BJ (cell line): ENCODE measurements at regions not wholly inside any gene's neighbourhood (a gene's known extent, or its start where the extent isn't known, plus 50 kb on each side); places are given as distances from the start of the nearest gene placed in this dataset.

ENCODE experiments used
- CTCF ChIA-PET: fragments of 350-600 bp; formaldehyde crosslinking; extraction: SDS; loops from one replicate; lab custom pipeline; 2021; ENCODE audit warnings: antibody characterized with exemption, inconsistent platforms; lab: Yijun Ruan, JAX
- POLR2A ChIA-PET: fragments of 300-600 bp; sonication (Branson Sonifier 250); formaldehyde crosslinking; extraction: SDS; loops from one replicate; lab custom pipeline; 2021; ENCODE audit warnings: antibody characterized with exemption; lab: Charles Lee
- DNase-seq: peaks from one replicate; pipeline ENCODE4 v3.0.0-alpha.2; 2011; ENCODE audit warnings: low read depth
- H3K27me3 ChIP-seq: 2 replicates; pipeline ENCODE4 v1.6.0; 2011; ENCODE audit warnings: low read length; ENCODE audit not compliant: control insufficient read depth, insufficient read depth
- H3K36me3 ChIP-seq: 2 replicates; pipeline ENCODE4 v1.5.1; 2011; ENCODE audit warnings: low read length; ENCODE audit not compliant: control insufficient read depth, insufficient read depth
- H3K4me3 ChIP-seq: 2 replicates; pipeline ENCODE4 v1.5.1; 2011; ENCODE audit warnings: low read depth, mild to moderate bottlenecking, control low read depth, low read length
- CTCF ChIP-seq: IDR thresholded peaks from 2 replicates; pipeline ENCODE4 v1.5.1; 2011; ENCODE audit warnings: low read depth, mild to moderate bottlenecking, control low read depth, inconsistent platforms, low read length, moderate library complexity; ENCODE audit not compliant: insufficient read depth

GRCh38 chr2:160968183-160968582, 192.0 kb upstream of the TANK start:
- no peak for DNase-seq
- ChIA-PET POLR2A (no interaction called here), CTCF (interaction anchor here (0.6 kb wide), 1 partner anchor 79 kb away, joined by 3 read pairs; no protein-coding TSS in a partner anchor)
- Histone ChIP-seq H3K36me3 (no peaks in the 10 kb centered on the region), H3K4me3 (no peak overlapping the region), H3K27me3 (no peaks in the 10 kb centered on the region)
- no peak for TF ChIP-seq CTCF

DNA sequence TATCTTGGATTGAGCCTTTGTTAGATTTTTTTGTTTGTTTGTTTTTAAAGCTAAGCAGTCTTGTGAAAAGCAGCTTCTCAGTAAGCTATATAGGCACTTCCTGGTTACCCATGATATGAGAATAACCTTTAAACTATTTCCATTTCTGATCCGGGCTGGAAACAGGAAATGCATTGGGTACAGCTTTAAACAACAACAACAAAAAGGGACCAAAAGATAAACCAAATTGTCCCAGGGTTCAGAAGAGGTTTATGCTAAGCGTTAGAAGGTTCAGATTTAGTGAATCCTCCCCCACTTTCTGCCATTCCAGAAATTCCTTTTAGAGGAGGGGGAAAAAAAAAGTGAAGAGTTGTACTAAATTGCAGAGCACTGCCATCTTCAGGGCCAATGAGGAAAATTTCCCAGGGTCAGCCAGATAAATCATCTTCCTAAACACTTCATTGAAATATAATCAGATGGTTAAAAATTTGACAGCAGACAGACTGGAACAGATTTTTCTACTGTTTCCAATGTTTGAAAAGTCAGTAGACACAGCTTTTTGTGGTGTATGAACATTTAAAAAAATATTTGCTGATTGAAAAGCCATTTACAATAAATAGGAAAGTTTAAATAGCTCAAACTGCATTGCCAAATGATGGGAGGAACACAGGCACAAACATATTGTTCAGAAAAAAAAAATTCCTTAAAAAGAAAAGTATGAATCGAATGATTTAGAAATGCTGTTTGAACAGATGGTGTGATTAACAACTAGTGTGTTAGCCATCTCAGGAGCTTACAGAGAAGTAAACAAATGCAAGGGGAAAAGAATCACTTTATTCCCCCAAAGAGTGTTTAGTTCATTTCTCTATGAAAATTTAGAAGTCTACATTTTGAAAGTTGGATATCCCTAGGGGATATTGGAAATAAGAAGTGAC, 189.9 kb upstream of the TANK start:
- no peaks in the 10 kb centered on the region for H3K36me3 ChIP-seq
- H3K4me3 ChIP-seq: no peak overlapping the region
- H3K27me3 ChIP-seq: no peaks in the 10 kb centered on the region
- DNase-seq: peak; percentile 59
- ChIA-PET POLR2A (interaction anchor here (0.6 kb wide), 1 partner anchor 713 kb away, joined by 3 read pairs; no protein-coding TSS in a partner anchor), CTCF (interaction anchor here (0.6 to 2.8 kb wide), 22 partner anchors 9 to 894 kb away, joined by 3 to 14 read pairs (median 3); no protein-coding TSS in a partner anchor)
- peak; percentile 74 for TF ChIP-seq CTCF

DNA sequence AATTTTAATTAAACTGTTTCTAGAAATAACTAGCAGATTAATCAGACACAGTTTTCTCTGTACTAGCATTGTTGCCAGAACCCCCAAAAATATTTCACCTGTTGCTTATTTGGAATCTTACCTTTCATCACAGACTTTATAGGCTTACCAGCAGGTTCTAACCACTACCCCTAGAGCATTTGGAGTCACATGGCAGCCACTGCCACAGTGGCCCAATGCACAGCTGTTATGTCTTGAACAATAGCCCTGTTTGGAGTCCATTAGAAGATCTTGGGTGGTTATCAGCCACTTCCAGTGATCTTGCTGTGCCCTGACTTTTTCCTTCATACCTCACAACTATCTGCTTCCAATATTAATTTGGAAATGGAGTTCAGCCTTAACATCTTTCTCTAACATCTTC, 186.2 kb upstream of the TANK start:
- Histone ChIP-seq H3K36me3 (no peaks in the 10 kb centered on the region), H3K27me3 (no peaks in the 10 kb centered on the region), H3K4me3 (no peak overlapping the region)
- TF ChIP-seq CTCF: no peak
- CTCF ChIA-PET: no interaction called here
- no peak for DNase-seq
- POLR2A ChIA-PET: interaction anchor here (0.6 kb wide), 1 partner anchor 708 kb away, joined by 12 read pairs; no protein-coding TSS in a partner anchor

DNA sequence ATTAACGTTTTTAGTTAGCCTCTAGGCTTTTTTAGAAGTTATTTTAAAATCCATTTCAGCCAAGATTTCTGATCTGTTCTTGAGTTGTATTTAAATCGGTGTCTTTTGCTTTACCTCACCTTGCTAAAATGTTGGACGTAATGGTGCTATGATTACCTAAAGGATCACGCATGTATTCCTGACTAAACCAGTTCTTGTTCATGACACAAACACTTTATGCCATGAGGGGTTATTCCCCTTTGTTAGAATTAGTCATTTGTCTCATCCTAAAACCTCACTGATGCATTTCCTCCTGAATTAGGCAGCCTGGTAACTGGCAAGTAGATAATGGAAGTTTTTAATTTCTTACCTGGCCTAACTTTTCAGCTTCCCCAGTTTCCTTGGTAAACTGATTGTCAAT, 185.4 kb upstream of the TANK start:
- Histone ChIP-seq H3K27me3 (no peaks in the 10 kb centered on the region), H3K4me3 (no peak overlapping the region), H3K36me3 (no peaks in the 10 kb centered on the region)
- DNase-seq: no peak
- no peak for TF ChIP-seq CTCF
- CTCF ChIA-PET: interaction anchor here (0.9 kb wide), 1 partner anchor 88 kb away, joined by 3 read pairs; no protein-coding TSS in a partner anchor
- POLR2A ChIA-PET: no interaction called here

DNA sequence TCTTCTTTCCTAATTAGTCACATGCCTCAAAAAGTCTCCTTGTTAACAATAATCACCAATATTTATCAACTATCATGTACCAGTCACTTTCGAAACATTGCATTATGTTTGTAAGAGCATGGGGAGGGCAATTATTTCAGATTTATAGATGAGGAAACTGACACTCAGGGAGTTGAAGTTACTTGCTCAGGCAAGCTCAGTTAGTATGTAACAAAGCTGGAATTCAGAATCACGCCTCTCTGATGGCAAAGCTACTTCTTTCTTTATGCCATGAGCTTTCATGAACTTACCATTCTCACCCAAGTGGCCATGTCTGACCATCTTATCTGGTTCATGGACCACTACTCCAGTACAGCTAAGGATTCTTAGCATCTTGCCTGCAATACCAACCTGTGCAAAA, 183.4 kb upstream of the TANK start:
- Histone ChIP-seq H3K36me3 (no peaks in the 10 kb centered on the region), H3K27me3 (no peaks in the 10 kb centered on the region), H3K4me3 (no peak overlapping the region)
- ChIA-PET CTCF (interaction anchor here (0.6 to 1.2 kb wide), 2 partner anchors 56 to 506 kb away, joined by 3 read pairs; no protein-coding TSS in a partner anchor), POLR2A (interaction anchor here (0.6 kb wide), 1 partner anchor 298 kb away, joined by 4 read pairs; no protein-coding TSS in a partner anchor)
- no peak for DNase-seq
- no peak for TF ChIP-seq CTCF
